ENCODE measurements at regions not wholly inside any gene's neighbourhood (a gene's known extent, or its start where the extent isn't known, plus 50 kb on each side); places are given as distances from the start of the nearest gene placed in this dataset.
"Not testable (repeated sequence)": the region's sequence is repeated elsewhere in the genome, so short reads cannot be mapped to it uniquely, and the experiment has no call there.

DNA sequence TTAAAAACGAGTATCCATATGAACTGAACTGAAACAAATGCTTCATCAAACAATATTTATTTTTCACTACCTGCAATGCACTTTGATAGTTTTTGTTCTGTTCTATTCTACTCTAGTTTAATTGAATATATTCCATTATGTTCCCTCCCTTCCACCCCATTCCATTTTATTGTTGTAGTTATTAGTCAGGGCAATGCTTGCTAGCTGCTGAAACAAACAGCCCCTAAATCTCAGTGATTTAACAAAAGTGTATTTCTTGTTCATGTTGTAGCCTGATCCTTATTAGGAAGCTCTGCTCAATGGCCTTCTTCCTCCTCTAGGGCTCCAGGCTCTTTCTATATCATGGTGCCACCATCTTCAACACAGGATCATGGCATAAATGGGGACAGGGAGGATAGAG lies 122.3 kb upstream of the RAI2 start:
- no peaks in the 10 kb centered on the region for H3K36me3 ChIP-seq (ENCODE audit: control insufficient read depth in 4 of 4, insufficient read depth in 3 of 4, low read depth in 1 of 4, low read length in 3 of 4)
- no peak overlapping the region for H3K27ac ChIP-seq (ENCODE audit: low read depth in 1 of 2, low read length in 2 of 2)
- WGBS: 56% methylated on average over 1 of the region's 1 CpG
- no peak overlapping the region for H3K9ac ChIP-seq (ENCODE audit: low read depth in 1 of 2, low read length in 2 of 2)
- no peak for TF ChIP-seq FOXA2 (IDR thresholded peaks at IDR 0.05)
- TF ChIP-seq YY1 (IDR thresholded peaks at IDR 0.05): no peak
- no peak for TF ChIP-seq GABPA (IDR thresholded peaks at IDR 0.05 in 1 of 2, conservative IDR thresholded peaks at IDR 0.05 in 1 of 2)
- TF ChIP-seq EGR1 (IDR thresholded peaks at IDR 0.05; ENCODE audit: low read depth in 2 of 2): no peak
- TF ChIP-seq, protein P1, sequence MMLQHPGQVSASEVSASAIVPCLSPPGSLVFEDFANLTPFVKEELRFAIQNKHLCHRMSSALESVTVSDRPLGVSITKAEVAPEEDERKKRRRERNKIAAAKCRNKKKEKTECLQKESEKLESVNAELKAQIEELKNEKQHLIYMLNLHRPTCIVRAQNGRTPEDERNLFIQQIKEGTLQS (IDR thresholded peaks at IDR 0.05): no peak
- H3K4me1 ChIP-seq (ENCODE audit: control insufficient read depth in 4 of 4, insufficient read depth in 4 of 4, low read length in 3 of 4): no peaks in the 10 kb centered on the region
- DNase-seq (ENCODE audit: low spot score): no peak
- H3K27me3 ChIP-seq (ENCODE audit: control insufficient read depth in 4 of 4, insufficient read depth in 4 of 4, low read length in 3 of 4): peaks cover 0 to 3% (median 0%) of the 10 kb centered on the region in 4 donors
- H3K9me3 ChIP-seq (ENCODE audit: control insufficient read depth in 4 of 4, low read length in 3 of 4): peaks cover 0 to 8% (median 2%) of the 10 kb centered on the region in 4 donors
- no peak overlapping the region for H3K4me3 ChIP-seq (ENCODE audit: low read depth in 1 of 3, low read length in 3 of 3)

DNA sequence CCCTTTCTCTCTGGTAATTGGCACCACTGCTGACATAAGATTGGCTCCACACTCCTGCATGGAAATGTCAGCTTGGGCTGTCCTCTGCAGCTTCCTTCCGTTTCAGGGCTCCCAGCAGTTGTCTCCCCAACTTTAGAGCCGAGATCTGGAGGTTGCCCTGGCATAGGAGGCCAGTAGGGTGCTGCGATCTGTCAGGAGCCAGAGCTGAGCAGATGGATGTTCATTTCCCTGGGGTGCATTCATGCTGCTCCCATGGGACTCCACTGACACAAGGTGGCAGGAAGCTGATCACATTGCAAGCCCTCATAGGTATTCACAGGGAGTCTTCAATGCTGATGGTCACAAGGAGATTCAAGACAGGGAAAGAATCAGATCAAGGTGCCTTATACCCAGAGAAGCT lies 116.6 kb upstream of the RAI2 start:
- Histone ChIP-seq H3K4me1 (ENCODE audit: control insufficient read depth in 4 of 4, insufficient read depth in 4 of 4, low read length in 3 of 4) (no peaks in the 10 kb centered on the region), H3K4me3 (ENCODE audit: low read depth in 1 of 3, low read length in 3 of 3) (no peak overlapping the region), H3K27me3 (ENCODE audit: control insufficient read depth in 4 of 4, insufficient read depth in 4 of 4, low read length in 3 of 4) (no peaks in the 10 kb centered on the region), H3K27ac (ENCODE audit: low read depth in 1 of 2, low read length in 2 of 2) (no peak overlapping the region), H3K36me3 (ENCODE audit: control insufficient read depth in 4 of 4, insufficient read depth in 3 of 4, low read depth in 1 of 4, low read length in 3 of 4) (no peaks in the 10 kb centered on the region), H3K9ac (ENCODE audit: low read depth in 1 of 2, low read length in 2 of 2) (no peak overlapping the region), H3K9me3 (ENCODE audit: control insufficient read depth in 4 of 4, low read length in 3 of 4) (no peaks in the 10 kb centered on the region)
- WGBS: 80% methylated on average over 3 of the region's 3 CpGs
- DNase-seq (ENCODE audit: low spot score): no peak
- no peak for TF ChIP-seq FOXA1 (IDR thresholded peaks at IDR 0.05)
- TF ChIP-seq, protein P2, sequence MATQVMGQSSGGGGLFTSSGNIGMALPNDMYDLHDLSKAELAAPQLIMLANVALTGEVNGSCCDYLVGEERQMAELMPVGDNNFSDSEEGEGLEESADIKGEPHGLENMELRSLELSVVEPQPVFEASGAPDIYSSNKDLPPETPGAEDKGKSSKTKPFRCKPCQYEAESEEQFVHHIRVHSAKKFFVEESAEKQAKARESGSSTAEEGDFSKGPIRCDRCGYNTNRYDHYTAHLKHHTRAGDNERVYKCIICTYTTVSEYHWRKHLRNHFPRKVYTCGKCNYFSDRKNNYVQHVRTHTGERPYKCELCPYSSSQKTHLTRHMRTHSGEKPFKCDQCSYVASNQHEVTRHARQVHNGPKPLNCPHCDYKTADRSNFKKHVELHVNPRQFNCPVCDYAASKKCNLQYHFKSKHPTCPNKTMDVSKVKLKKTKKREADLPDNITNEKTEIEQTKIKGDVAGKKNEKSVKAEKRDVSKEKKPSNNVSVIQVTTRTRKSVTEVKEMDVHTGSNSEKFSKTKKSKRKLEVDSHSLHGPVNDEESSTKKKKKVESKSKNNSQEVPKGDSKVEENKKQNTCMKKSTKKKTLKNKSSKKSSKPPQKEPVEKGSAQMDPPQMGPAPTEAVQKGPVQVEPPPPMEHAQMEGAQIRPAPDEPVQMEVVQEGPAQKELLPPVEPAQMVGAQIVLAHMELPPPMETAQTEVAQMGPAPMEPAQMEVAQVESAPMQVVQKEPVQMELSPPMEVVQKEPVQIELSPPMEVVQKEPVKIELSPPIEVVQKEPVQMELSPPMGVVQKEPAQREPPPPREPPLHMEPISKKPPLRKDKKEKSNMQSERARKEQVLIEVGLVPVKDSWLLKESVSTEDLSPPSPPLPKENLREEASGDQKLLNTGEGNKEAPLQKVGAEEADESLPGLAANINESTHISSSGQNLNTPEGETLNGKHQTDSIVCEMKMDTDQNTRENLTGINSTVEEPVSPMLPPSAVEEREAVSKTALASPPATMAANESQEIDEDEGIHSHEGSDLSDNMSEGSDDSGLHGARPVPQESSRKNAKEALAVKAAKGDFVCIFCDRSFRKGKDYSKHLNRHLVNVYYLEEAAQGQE (IDR thresholded peaks at IDR 0.05): no peak

DNA sequence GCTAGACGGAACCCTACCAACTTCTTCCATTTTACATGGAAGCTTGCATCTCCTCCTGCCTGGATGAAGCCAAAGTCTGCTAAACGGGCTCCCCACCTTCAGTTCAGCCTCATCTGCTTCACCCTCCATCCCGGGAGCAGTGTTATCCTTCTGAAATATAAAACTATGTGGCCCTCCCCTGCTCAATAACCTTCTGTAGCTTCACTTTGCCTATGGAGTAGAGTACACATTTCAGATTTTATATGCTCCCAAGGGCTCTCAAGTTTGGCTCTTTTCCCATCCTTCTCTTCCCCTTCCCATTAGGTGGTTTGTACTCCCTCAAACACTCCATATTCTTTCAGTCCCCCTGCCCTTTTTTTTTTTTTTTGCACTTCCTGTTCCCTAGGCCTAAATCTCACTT lies 115.9 kb upstream of the RAI2 start:
- no peak for DNase-seq (ENCODE audit: low spot score)
- WGBS: 77% methylated on average over 3 of the region's 3 CpGs
- no peak for TF ChIP-seq HNF4A (conservative IDR thresholded peaks at IDR 0.05)
- TF ChIP-seq TAF1 (conservative IDR thresholded peaks at IDR 0.05): no peak
- TF ChIP-seq YY1 (IDR thresholded peaks at IDR 0.05): no peak
- TF ChIP-seq JUND (IDR thresholded peaks at IDR 0.05): no peak
- no peak for TF ChIP-seq GABPA (IDR thresholded peaks at IDR 0.05 in 1 of 2, conservative IDR thresholded peaks at IDR 0.05 in 1 of 2)

DNA sequence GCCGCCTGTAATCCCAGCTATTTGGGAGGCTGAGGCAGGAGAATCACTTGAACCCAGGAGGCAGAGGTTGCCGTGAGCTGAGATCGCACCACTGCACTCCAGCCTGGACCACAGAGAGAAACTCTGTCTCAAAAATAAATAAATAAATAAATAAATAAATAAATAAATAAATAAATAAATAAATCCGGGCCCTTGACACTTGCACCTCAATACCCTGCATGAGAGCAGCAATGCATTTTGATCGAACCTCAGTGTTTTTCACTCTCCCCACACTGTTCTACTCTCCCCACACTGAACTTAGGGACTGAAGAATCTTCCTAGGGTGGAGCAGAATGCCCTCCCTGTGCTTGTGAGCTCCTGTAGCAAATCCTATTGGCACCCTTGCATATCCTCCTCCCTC lies 114.3 kb upstream of the RAI2 start:
- DNase-seq (ENCODE audit: low spot score); H3K27me3 ChIP-seq (ENCODE audit: control insufficient read depth in 4 of 4, insufficient read depth in 4 of 4, low read length in 3 of 4); H3K36me3 ChIP-seq (ENCODE audit: control insufficient read depth in 4 of 4, insufficient read depth in 3 of 4, low read depth in 1 of 4, low read length in 3 of 4); H3K4me3 ChIP-seq (ENCODE audit: low read depth in 1 of 3, low read length in 3 of 3); H3K4me1 ChIP-seq (ENCODE audit: control insufficient read depth in 4 of 4, insufficient read depth in 4 of 4, low read length in 3 of 4); H3K9ac ChIP-seq (ENCODE audit: low read depth in 1 of 2, low read length in 2 of 2); H3K9me3 ChIP-seq (ENCODE audit: control insufficient read depth in 4 of 4, low read length in 3 of 4); H3K27ac ChIP-seq (ENCODE audit: low read depth in 1 of 2, low read length in 2 of 2): not testable (repeated sequence)
- 87% methylated on average over 5 of the region's 5 CpGs for WGBS

More for the DNA sequence above, 115.9 kb upstream of the RAI2 start:
- Histone ChIP-seq H3K4me1 (ENCODE audit: control insufficient read depth in 4 of 4, insufficient read depth in 4 of 4, low read length in 3 of 4) (no peaks in the 10 kb centered on the region), H3K9me3 (ENCODE audit: control insufficient read depth in 4 of 4, low read length in 3 of 4) (no peaks in the 10 kb centered on the region), H3K36me3 (ENCODE audit: control insufficient read depth in 4 of 4, insufficient read depth in 3 of 4, low read depth in 1 of 4, low read length in 3 of 4) (no peaks in the 10 kb centered on the region), H3K9ac (ENCODE audit: low read depth in 1 of 2, low read length in 2 of 2) (no peak overlapping the region), H3K4me3 (ENCODE audit: low read depth in 1 of 3, low read length in 3 of 3) (no peak overlapping the region), H3K27ac (ENCODE audit: low read depth in 1 of 2, low read length in 2 of 2) (no peak overlapping the region), H3K27me3 (ENCODE audit: control insufficient read depth in 4 of 4, insufficient read depth in 4 of 4, low read length in 3 of 4) (no peaks in the 10 kb centered on the region)
